ENCODE measurements at regions not wholly inside any gene's neighbourhood (a gene's known extent, or its start where the extent isn't known, plus 50 kb on each side); places are given as distances from the start of the nearest gene placed in this dataset.

- TF ChIP-seq, protein P1, sequence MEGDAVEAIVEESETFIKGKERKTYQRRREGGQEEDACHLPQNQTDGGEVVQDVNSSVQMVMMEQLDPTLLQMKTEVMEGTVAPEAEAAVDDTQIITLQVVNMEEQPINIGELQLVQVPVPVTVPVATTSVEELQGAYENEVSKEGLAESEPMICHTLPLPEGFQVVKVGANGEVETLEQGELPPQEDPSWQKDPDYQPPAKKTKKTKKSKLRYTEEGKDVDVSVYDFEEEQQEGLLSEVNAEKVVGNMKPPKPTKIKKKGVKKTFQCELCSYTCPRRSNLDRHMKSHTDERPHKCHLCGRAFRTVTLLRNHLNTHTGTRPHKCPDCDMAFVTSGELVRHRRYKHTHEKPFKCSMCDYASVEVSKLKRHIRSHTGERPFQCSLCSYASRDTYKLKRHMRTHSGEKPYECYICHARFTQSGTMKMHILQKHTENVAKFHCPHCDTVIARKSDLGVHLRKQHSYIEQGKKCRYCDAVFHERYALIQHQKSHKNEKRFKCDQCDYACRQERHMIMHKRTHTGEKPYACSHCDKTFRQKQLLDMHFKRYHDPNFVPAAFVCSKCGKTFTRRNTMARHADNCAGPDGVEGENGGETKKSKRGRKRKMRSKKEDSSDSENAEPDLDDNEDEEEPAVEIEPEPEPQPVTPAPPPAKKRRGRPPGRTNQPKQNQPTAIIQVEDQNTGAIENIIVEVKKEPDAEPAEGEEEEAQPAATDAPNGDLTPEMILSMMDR (IDR thresholded peaks at IDR 0.05 in 4 of 5, conservative IDR thresholded peaks at IDR 0.05 in 1 of 5), result no peak
- TF ChIP-seq POLR2A (IDR thresholded peaks at IDR 0.05), result no peak
Measured at GRCh38 chr5:168193493-168194250, 97.8 kb upstream of the WWC1 start.

Data from gastrocnemius medialis (tissue), 4 donors.